OCI-LY7 (cell line): ENCODE measurements at regions not wholly inside any gene's neighbourhood (a gene's known extent, or its start where the extent isn't known, plus 50 kb on each side); places are given as distances from the start of the nearest gene placed in this dataset.
"Not testable (repeated sequence)": the region's sequence is repeated elsewhere in the genome, so short reads cannot be mapped to it uniquely, and the experiment has no call there.

Experiments used
- BruUV-seq: library from RNA; stranded (reverse); fragments of 400-500 nt; replicated peaks from 2 replicates; lab custom pipeline; 2021; lab: Mats Ljungman, UMichigan
- CTCF ChIA-PET: fragments of 300-600 bp; sonication (Branson Sonifier 250); formaldehyde crosslinking; loops from one replicate; lab custom pipeline; 2022; ENCODE audit warnings: antibody characterized with exemption; ENCODE audit not compliant: unreplicated experiment; lab: Charles Lee
- POLR2A ChIA-PET: fragments of 300-600 bp; sonication (Branson Sonifier 250); formaldehyde crosslinking; loops from one replicate; lab custom pipeline; 2022; ENCODE audit warnings: antibody characterized with exemption; lab: Charles Lee
- DNase-seq: peaks from one replicate; pipeline ENCODE4 v3.0.0-alpha.2; 2015; ENCODE audit warnings: low spot score
- H2AFZ ChIP-seq: fragments of 200-600 bp; sonication (generic), shearing (Covaris generic); 2 replicates; pipeline ENCODE4 v1.6.1; 2014; ENCODE audit warnings: mild to moderate bottlenecking, antibody characterized with exemption, low read length, moderate library complexity
- H3K27ac ChIP-seq: fragments of 200-600 bp; sonication (generic); 2 replicates; pipeline ENCODE4 v1.5.1; 2014; ENCODE audit warnings: mixed run types, low read depth, mild to moderate bottlenecking, moderate library complexity, low read length, inconsistent platforms; ENCODE audit not compliant: poor library complexity, severe bottlenecking
- H3K36me3 ChIP-seq: fragments of 200-600 bp; sonication (generic); 2 replicates; pipeline ENCODE4 v1.6.1; 2014; ENCODE audit warnings: mild to moderate bottlenecking, antibody characterized with exemption, low read length, moderate library complexity, mixed read lengths; ENCODE audit not compliant: insufficient read depth
- H3K4me1 ChIP-seq: fragments of 200-600 bp; sonication (generic); 2 replicates; pipeline ENCODE4 v1.5.1; 2014; ENCODE audit warnings: mild to moderate bottlenecking, low read length; ENCODE audit not compliant: insufficient read depth, poor library complexity, severe bottlenecking
- H3K4me2 ChIP-seq: fragments of 200-600 bp; sonication (generic); 2 replicates; pipeline ENCODE4 v1.6.1; 2014; ENCODE audit warnings: mild to moderate bottlenecking, low read length
- H3K4me3 ChIP-seq: fragments of 200-600 bp; sonication (generic); 2 replicates; pipeline ENCODE4 v1.5.1; 2014; ENCODE audit warnings: mild to moderate bottlenecking, low read depth, low read length; ENCODE audit not compliant: poor library complexity, severe bottlenecking
- H3K79me2 ChIP-seq: fragments of 200-600 bp; sonication (generic); 2 replicates; pipeline ENCODE4 v1.6.1; 2016; ENCODE audit warnings: low read depth, mild to moderate bottlenecking, low read length, moderate library complexity, mixed read lengths; ENCODE audit not compliant: insufficient read depth
- H3K9me2 ChIP-seq: fragments of 200-600 bp; sonication (generic); 2 replicates; pipeline ENCODE4 v1.6.1; 2016; ENCODE audit warnings: mild to moderate bottlenecking, low read length, mixed read lengths; ENCODE audit not compliant: insufficient read depth
- H3K9me3 ChIP-seq: fragments of 200-600 bp; sonication (generic); 2 replicates; pipeline ENCODE4 v1.6.1; 2014; ENCODE audit warnings: mild to moderate bottlenecking, mixed run types, low read length, mixed read lengths
- H4K20me1 ChIP-seq: fragments of 200-600 bp; sonication (generic); 2 replicates; pipeline ENCODE4 v1.6.1; 2014; ENCODE audit warnings: mild to moderate bottlenecking, antibody characterized with exemption, low read length, moderate library complexity, mixed read lengths; ENCODE audit not compliant: insufficient read depth
- CTCF ChIP-seq: fragments of 200-600 bp; sonication (generic); conservative IDR thresholded peaks from 2 replicates; pipeline ENCODE4 v1.5.1; 2014; ENCODE audit warnings: mild to moderate bottlenecking, antibody characterized with exemption, low read length, moderate library complexity, mixed read lengths
- EZH2phosphoT487 ChIP-seq: fragments of 200-600 bp; sonication (generic); IDR thresholded peaks from 2 replicates; pipeline ENCODE4 v1.6.1; 2018; ENCODE audit warnings: low read depth, borderline replicate concordance, mild to moderate bottlenecking, mixed run types, antibody characterized with exemption, low read length, moderate library complexity, mixed read lengths
- intact Hi-C: fragments of 100-400 bp; cut with micrococcal nuclease; formaldehyde crosslinking; loops from one replicate; pipeline ENCODE4 v1.10.0; 2022; ENCODE audit not compliant: unreplicated experiment

- Histone ChIP-seq H3K27ac (no peak overlapping the region), H3K9me2 (no peaks in the 10 kb centered on the region), H3K4me3 (no peak overlapping the region), H3K4me2 (no peak overlapping the region), H3K36me3 (no peaks in the 10 kb centered on the region), H3K79me2 (no peaks in the 10 kb centered on the region), H4K20me1 (no peaks in the 10 kb centered on the region), H3K9me3 (peaks cover 13% of the 10 kb centered on the region), H2AFZ (no peak overlapping the region), H3K4me1 (no peaks in the 10 kb centered on the region)
- no peak for DNase-seq
- ChIA-PET POLR2A (interaction anchor here (0.6 kb wide), 1 partner anchor 268 kb away, joined by 3 read pairs; no protein-coding TSS in a partner anchor), CTCF (no interaction called here)
- intact Hi-C loops: no loop called here
- TF ChIP-seq EZH2phosphoT487: no peak
- BruUV-seq: no TSS peak
Observed at GRCh38 chr12:46567667-46568066, 195.1 kb upstream of the SLC38A2 start.

- ChIA-PET POLR2A (no interaction called here), CTCF (no interaction called here)
- H3K4me3 ChIP-seq: no peak overlapping the region
- no peaks in the 10 kb centered on the region for H4K20me1 ChIP-seq
- TF ChIP-seq EZH2phosphoT487 (no peak), CTCF (no peak)
- H3K27ac ChIP-seq: no peak overlapping the region
- H3K9me2 ChIP-seq: no peaks in the 10 kb centered on the region
- no peak for DNase-seq
- intact Hi-C loops: no loop called here
- H3K4me1 ChIP-seq: no peaks in the 10 kb centered on the region
- peaks cover 6% of the 10 kb centered on the region for H3K9me3 ChIP-seq
- H3K36me3 ChIP-seq: no peaks in the 10 kb centered on the region
- no TSS peak for BruUV-seq
- H3K4me2 ChIP-seq: no peak overlapping the region
- no peak overlapping the region for H2AFZ ChIP-seq
- no peaks in the 10 kb centered on the region for H3K79me2 ChIP-seq
Observed at GRCh38 chr12:46562625-46563225, 190.2 kb upstream of the SLC38A2 start.

- H3K4me3 ChIP-seq, H3K79me2 ChIP-seq, CTCF ChIA-PET, H4K20me1 ChIP-seq, H3K36me3 ChIP-seq, H3K4me1 ChIP-seq, intact Hi-C loops, H3K4me2 ChIP-seq, H2AFZ ChIP-seq, H3K27ac ChIP-seq, H3K9me2 ChIP-seq, BruUV-seq, POLR2A ChIA-PET, H3K9me3 ChIP-seq, DNase-seq: not testable (repeated sequence)
Observed at GRCh38 chr12:46561769-46562624, 189.4 kb upstream of the SLC38A2 start.
